ENCODE measurements at regions not wholly inside any gene's neighbourhood (a gene's known extent, or its start where the extent isn't known, plus 50 kb on each side); places are given as distances from the start of the nearest gene placed in this dataset.

GRCh38 chr20:56922497-56922896, 293.4 kb downstream of the TFAP2C start:
- no TSS peak for BruUV-seq (replicated peaks)
- H2AFZ ChIP-seq (ENCODE audit: low read length), result no peak overlapping the region
- no peak overlapping the region for H3K4me2 ChIP-seq (ENCODE audit: low read length)
- H3K79me2 ChIP-seq (ENCODE audit: insufficient read depth, low read depth, low read length), result no peaks in the 10 kb centered on the region
- no peaks in the 10 kb centered on the region for H3K9me3 ChIP-seq (ENCODE audit: low read length)
- ChIA-PET CTCF (ENCODE audit: unreplicated experiment) (no interaction called here), POLR2A (no interaction called here)
- no peaks in the 10 kb centered on the region for H3K36me3 ChIP-seq (ENCODE audit: insufficient read depth, low read length)
- DNase-seq (ENCODE audit: low spot score), result no peak
- no peaks in the 10 kb centered on the region for H4K20me1 ChIP-seq (ENCODE audit: insufficient read depth, low read length)
- no peak overlapping the region for H3K27ac ChIP-seq (ENCODE audit: low read depth, low read length, poor library complexity, severe bottlenecking)
- no peak overlapping the region for H3K4me3 ChIP-seq (ENCODE audit: low read depth, low read length, poor library complexity, severe bottlenecking)
- no peaks in the 10 kb centered on the region for H3K4me1 ChIP-seq (ENCODE audit: insufficient read depth, low read length, poor library complexity, severe bottlenecking)
- intact Hi-C loops (cut with micrococcal nuclease; ENCODE audit: unreplicated experiment), result no loop called here
- TF ChIP-seq CTCF (conservative IDR thresholded peaks at IDR 0.05; ENCODE audit: low read length), result no peak
- no peak for TF ChIP-seq EZH2phosphoT487 (IDR thresholded peaks at IDR 0.05; ENCODE audit: borderline replicate concordance, low read depth, low read length)
- no peaks in the 10 kb centered on the region for H3K9me2 ChIP-seq (ENCODE audit: insufficient read depth, low read length)

- Histone ChIP-seq H4K20me1 (ENCODE audit: insufficient read depth, low read length) (no peaks in the 10 kb centered on the region), H3K4me3 (ENCODE audit: low read depth, low read length, poor library complexity, severe bottlenecking) (no peak overlapping the region), H3K9me3 (ENCODE audit: low read length) (no peaks in the 10 kb centered on the region), H3K27ac (ENCODE audit: low read depth, low read length, poor library complexity, severe bottlenecking) (no peak overlapping the region), H3K4me2 (ENCODE audit: low read length) (no peak overlapping the region), H2AFZ (ENCODE audit: low read length) (no peak overlapping the region), H3K9me2 (ENCODE audit: insufficient read depth, low read length) (no peaks in the 10 kb centered on the region), H3K4me1 (ENCODE audit: insufficient read depth, low read length, poor library complexity, severe bottlenecking) (no peaks in the 10 kb centered on the region), H3K79me2 (ENCODE audit: insufficient read depth, low read depth, low read length) (no peaks in the 10 kb centered on the region), H3K36me3 (ENCODE audit: insufficient read depth, low read length) (no peaks in the 10 kb centered on the region)
- BruUV-seq (replicated peaks), result no TSS peak
- ChIA-PET CTCF (ENCODE audit: unreplicated experiment) (no interaction called here), POLR2A (no interaction called here)
- intact Hi-C loops (cut with micrococcal nuclease; ENCODE audit: unreplicated experiment), result no loop called here
- no peak for DNase-seq (ENCODE audit: low spot score)
- no peak for TF ChIP-seq CTCF (conservative IDR thresholded peaks at IDR 0.05; ENCODE audit: low read length)
- no peak for TF ChIP-seq EZH2phosphoT487 (IDR thresholded peaks at IDR 0.05; ENCODE audit: borderline replicate concordance, low read depth, low read length)
Observed at GRCh38 chr20:56924292-56925081, 295.4 kb downstream of the TFAP2C start.

- no peaks in the 10 kb centered on the region for H4K20me1 ChIP-seq (ENCODE audit: insufficient read depth, low read length)
- no peak overlapping the region for H3K4me3 ChIP-seq (ENCODE audit: low read depth, low read length, poor library complexity, severe bottlenecking)
- POLR2A ChIA-PET, result no interaction called here
- CTCF ChIA-PET (ENCODE audit: unreplicated experiment), result no interaction called here
- H3K27ac ChIP-seq (ENCODE audit: low read depth, low read length, poor library complexity, severe bottlenecking), result no peak overlapping the region
- H3K4me1 ChIP-seq (ENCODE audit: insufficient read depth, low read length, poor library complexity, severe bottlenecking), result no peaks in the 10 kb centered on the region
- no peaks in the 10 kb centered on the region for H3K36me3 ChIP-seq (ENCODE audit: insufficient read depth, low read length)
- no peak for DNase-seq (ENCODE audit: low spot score)
- H3K9me3 ChIP-seq (ENCODE audit: low read length), result no peaks in the 10 kb centered on the region
- H3K4me2 ChIP-seq (ENCODE audit: low read length), result no peak overlapping the region
- TF ChIP-seq EZH2phosphoT487 (IDR thresholded peaks at IDR 0.05; ENCODE audit: borderline replicate concordance, low read depth, low read length), result no peak
- TF ChIP-seq CTCF (conservative IDR thresholded peaks at IDR 0.05; ENCODE audit: low read length), result no peak
- H3K79me2 ChIP-seq (ENCODE audit: insufficient read depth, low read depth, low read length), result no peaks in the 10 kb centered on the region
- H3K9me2 ChIP-seq (ENCODE audit: insufficient read depth, low read length), result no peaks in the 10 kb centered on the region
- H2AFZ ChIP-seq (ENCODE audit: low read length), result no peak overlapping the region
- intact Hi-C loops (cut with micrococcal nuclease; ENCODE audit: unreplicated experiment), result no loop called here
- BruUV-seq (replicated peaks), result no TSS peak
Observed at GRCh38 chr20:56925082-56925830, 296.1 kb downstream of the TFAP2C start.

Measured in OCI-LY7 (cell line).